ENCODE measurements at regions not wholly inside any gene's neighbourhood (a gene's known extent, or its start where the extent isn't known, plus 50 kb on each side); places are given as distances from the start of the nearest gene placed in this dataset.

DNA sequence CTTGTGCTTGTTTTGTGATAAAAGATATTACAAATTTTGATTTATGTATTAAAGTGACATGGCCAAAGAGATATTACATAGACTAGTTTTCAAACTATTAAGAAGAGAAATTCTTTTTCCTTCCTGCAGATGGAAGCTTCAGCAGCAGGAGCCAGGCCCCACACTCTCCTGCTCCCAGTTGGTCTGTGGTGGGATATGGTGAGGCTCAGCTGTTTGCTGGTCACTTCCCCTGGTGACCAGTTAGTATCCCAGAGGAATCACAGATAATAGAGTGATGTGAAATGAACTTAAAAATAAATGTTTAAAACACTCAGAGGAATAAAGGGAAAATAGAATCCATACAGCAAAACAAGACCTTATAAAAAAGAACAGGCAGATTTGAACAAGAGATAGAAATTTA is 154.7 kb downstream of the KTN1 start:
- Histone ChIP-seq H3K4me1 (ENCODE audit: insufficient read depth) (no peaks in the 10 kb centered on the region), H3K9me3 (no peaks in the 10 kb centered on the region), H3K4me3 (no peak overlapping the region), H3K27me3 (no peaks in the 10 kb centered on the region), H3K27ac (no peak overlapping the region), H3K36me3 (no peaks in the 10 kb centered on the region)
- no peak for DNase-seq
- intact Hi-C loops (cut with DNase I) = no loop called here
- TF ChIP-seq POLR2A (IDR thresholded peaks at IDR 0.05) (no peak), EP300 (IDR thresholded peaks at IDR 0.05) (no peak)
- TF ChIP-seq, protein P1, sequence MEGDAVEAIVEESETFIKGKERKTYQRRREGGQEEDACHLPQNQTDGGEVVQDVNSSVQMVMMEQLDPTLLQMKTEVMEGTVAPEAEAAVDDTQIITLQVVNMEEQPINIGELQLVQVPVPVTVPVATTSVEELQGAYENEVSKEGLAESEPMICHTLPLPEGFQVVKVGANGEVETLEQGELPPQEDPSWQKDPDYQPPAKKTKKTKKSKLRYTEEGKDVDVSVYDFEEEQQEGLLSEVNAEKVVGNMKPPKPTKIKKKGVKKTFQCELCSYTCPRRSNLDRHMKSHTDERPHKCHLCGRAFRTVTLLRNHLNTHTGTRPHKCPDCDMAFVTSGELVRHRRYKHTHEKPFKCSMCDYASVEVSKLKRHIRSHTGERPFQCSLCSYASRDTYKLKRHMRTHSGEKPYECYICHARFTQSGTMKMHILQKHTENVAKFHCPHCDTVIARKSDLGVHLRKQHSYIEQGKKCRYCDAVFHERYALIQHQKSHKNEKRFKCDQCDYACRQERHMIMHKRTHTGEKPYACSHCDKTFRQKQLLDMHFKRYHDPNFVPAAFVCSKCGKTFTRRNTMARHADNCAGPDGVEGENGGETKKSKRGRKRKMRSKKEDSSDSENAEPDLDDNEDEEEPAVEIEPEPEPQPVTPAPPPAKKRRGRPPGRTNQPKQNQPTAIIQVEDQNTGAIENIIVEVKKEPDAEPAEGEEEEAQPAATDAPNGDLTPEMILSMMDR (IDR thresholded peaks at IDR 0.05) = no peak

DNA sequence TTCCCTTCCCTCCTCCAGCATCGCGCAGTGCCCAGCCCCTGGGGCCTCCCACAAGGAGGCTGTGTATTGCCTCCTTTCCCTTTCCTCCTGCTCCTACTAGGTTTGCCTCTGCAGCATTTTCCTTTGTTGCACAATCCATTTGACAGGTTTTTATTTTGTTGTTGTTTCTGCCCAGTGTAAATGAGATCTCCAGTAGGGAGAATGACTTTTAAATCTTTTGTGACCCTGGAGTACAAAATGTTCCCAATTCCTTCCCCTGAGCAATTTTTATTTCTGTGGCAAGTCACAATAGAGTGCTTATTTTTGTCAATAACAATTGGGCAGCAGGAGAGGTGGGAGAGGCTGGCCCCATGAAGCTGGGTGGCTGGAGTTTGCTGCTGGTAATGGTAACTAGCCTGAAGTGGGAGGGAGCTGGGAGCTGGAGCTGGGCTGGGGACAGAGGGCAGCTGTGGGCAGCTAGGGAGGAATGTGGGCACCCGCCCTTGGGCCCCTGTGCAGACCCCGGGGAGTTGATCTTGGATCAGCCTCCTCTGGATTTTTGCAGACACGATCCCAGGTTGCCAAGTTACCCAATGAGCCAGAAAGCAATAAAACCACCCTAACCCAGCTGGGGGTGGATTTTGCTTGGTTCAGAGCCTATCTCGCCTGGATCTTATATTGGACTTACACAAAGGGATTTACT is 160.1 kb downstream of the KTN1 start:
- no peaks in the 10 kb centered on the region for H3K27me3 ChIP-seq
- H3K4me3 ChIP-seq = no peak overlapping the region
- WGBS, 3 donors = 56 to 59% (median 58%) methylated on average over 6 of the region's 6 CpGs
- no peaks in the 10 kb centered on the region for H3K9me3 ChIP-seq
- no peak overlapping the region for H3K27ac ChIP-seq
- H3K4me1 ChIP-seq (ENCODE audit: insufficient read depth) = no peaks in the 10 kb centered on the region
- intact Hi-C loops (cut with DNase I) = no loop called here
- DNase-seq = no peak
- no peak for TF ChIP-seq POLR2A (IDR thresholded peaks at IDR 0.05)
- no peak for TF ChIP-seq EP300 (IDR thresholded peaks at IDR 0.05)
- TF ChIP-seq, protein P1 (IDR thresholded peaks at IDR 0.05) = no peak
- H3K36me3 ChIP-seq = no peaks in the 10 kb centered on the region

DNA sequence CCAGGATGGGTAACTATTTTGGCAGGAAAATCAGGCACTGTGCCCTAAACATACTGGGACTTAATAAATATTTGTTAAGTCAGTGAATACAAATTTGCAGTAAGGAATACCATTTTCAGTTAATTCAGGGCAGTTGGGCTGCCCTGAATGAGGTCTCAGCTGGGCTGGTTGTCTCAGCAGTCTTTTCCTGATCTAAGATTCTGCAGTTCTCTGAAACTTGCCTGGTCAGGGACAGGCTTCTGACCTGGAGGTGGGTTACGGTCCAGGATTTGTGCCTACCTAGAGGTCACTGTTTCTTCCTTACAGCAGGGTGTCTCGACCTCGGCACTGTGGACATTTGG is 160.6 kb downstream of the KTN1 start:
- Histone ChIP-seq H3K27ac (no peak overlapping the region), H3K4me3 (no peak overlapping the region), H3K27me3 (no peaks in the 10 kb centered on the region), H3K4me1 (ENCODE audit: insufficient read depth) (no peaks in the 10 kb centered on the region), H3K9me3 (no peaks in the 10 kb centered on the region), H3K36me3 (no peaks in the 10 kb centered on the region)
- intact Hi-C loops (cut with DNase I) = no loop called here
- TF ChIP-seq EP300 (IDR thresholded peaks at IDR 0.05) = no peak
- no peak for TF ChIP-seq POLR2A (IDR thresholded peaks at IDR 0.05)
- TF ChIP-seq, protein P1 (IDR thresholded peaks at IDR 0.05) = no peak
- 77 to 86% (median 85%) methylated on average over 3 of the region's 3 CpGs for WGBS, 3 donors
- DNase-seq = no peak

DNA sequence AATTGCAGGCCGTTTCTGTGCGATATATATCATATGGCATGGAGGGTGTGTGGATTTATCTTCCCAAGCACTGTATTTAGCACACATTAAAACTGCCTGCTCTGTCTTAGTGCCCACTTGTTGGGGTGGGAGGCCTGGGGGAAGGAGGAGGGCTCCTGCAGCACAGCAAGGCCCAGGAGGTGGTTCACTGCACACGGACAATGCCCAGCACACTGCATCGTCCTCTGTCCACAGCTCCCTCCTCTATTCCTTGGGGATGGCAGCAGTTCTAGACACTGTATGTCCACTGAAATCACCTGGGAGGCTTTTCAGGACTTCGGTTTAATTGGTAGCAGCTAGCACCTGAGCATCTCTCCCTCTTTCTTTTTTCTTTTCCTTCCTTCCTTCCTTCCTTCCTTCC is 161.2 kb downstream of the KTN1 start:
- Histone ChIP-seq H3K36me3 (no peaks in the 10 kb centered on the region), H3K27me3 (no peaks in the 10 kb centered on the region), H3K27ac (no peak overlapping the region), H3K4me3 (no peak overlapping the region), H3K4me1 (ENCODE audit: insufficient read depth) (no peaks in the 10 kb centered on the region), H3K9me3 (no peaks in the 10 kb centered on the region)
- WGBS, 3 donors = 80 to 87% (median 85%) methylated on average over 5 of the region's 5 CpGs
- no peak for DNase-seq
- TF ChIP-seq, protein P1 (IDR thresholded peaks at IDR 0.05) = no peak
- TF ChIP-seq POLR2A (IDR thresholded peaks at IDR 0.05) = no peak
- no peak for TF ChIP-seq EP300 (IDR thresholded peaks at IDR 0.05)
- intact Hi-C loops (cut with DNase I) = no loop called here

All from ovary (tissue), 7 donors.